Right lobe of liver (tissue), 6 donors: ENCODE measurements at regions not wholly inside any gene's neighbourhood (a gene's known extent, or its start where the extent isn't known, plus 50 kb on each side); places are given as distances from the start of the nearest gene placed in this dataset.

Source experiments
- ATAC-seq, 4 donors: fragments of 200-7000 bp; cut with Tn5 transposase; one replicate each; pipeline ENCODE4 v1.9.1; 2020; ENCODE audit warnings: mild to moderate bottlenecking in 4 of 4, moderate library complexity in 4 of 4
- DNase-seq, 3 donors: peaks; one replicate each; pipeline ENCODE4 v3.0.0-alpha.2; 2020
- H3K27ac ChIP-seq, 3 donors: fragments of 200-600 bp; one replicate each; pipeline ENCODE4 v1.8.0; 2022
- H3K27me3 ChIP-seq, 2 donors: fragments of 200-600 bp; one replicate each; pipeline ENCODE4 v1.8.0; 2022
- H3K36me3 ChIP-seq, 4 donors: fragments of 200-600 bp; sonication (generic) in 1 of 4; one replicate each; pipeline versions ENCODE4 v1.5.1 to v1.8.0; 2017 to 2022; ENCODE audit warnings: control low read depth in 1 of 4
- H3K4me1 ChIP-seq, 4 donors: fragments of 200-600 bp; sonication (generic) in 1 of 4; one replicate each; pipeline versions ENCODE4 v1.5.1 to v1.8.0; 2017 to 2022; ENCODE audit warnings: control low read depth in 1 of 4
- H3K4me3 ChIP-seq, 3 donors: fragments of 200-600 bp; one replicate each; pipeline ENCODE4 v1.8.0; 2022
- H3K9me3 ChIP-seq, 4 donors: fragments of 200-600 bp; sonication (generic) in 1 of 4; one replicate each; pipeline versions ENCODE4 v1.5.1 to v1.8.0; 2017 to 2022; ENCODE audit warnings: control low read depth in 1 of 4
- POLR2A ChIP-seq: fragments of 450-650 bp; IDR thresholded peaks from one replicate; pipeline ENCODE4 v1.6.1; 2017; ENCODE audit warnings: antibody characterized with exemption, mild to moderate bottlenecking
- WGBS: methylation state at CpG from one replicate; pipeline ENCODE4 v1.1.6; 2018; ENCODE audit warnings: low coverage, low lambda C conversion rate; ENCODE audit not compliant: insufficient coverage; ENCODE audit errors: missing lambda C conversion rate; 5-methylcytosine and 5-hydroxymethylcytosine counted together
- intact Hi-C, 2 donors: fragments of 100-400 bp; cut with DNase I; formaldehyde crosslinking; loops; one replicate each; pipeline versions ENCODE4 v1.11.2 to v1.14.1; 2022
- TF ChIP-seq, protein P1 (sequence below), 4 donors: fragments of 200-600 bp in 3 of 4; fragments of 450-650 bp in 1 of 4; IDR thresholded peaks; one replicate each; pipeline versions ENCODE4 v1.5.1 to v1.8.0; 2016 to 2022; ENCODE audit warnings: antibody characterized with exemption in 4 of 4, mild to moderate bottlenecking in 2 of 4
- donor health status: DM: no; HTN: yes; CAD: no.
- donor health status: DM: no; HTN: no; CAD: no.
- donor health status: DM: no; HTN: no; CAD: no.
- donor health status: DM: no; HTN: yes; CAD: no.
- donor health status: DM: no; HTN: yes; CAD: no.

DNA sequence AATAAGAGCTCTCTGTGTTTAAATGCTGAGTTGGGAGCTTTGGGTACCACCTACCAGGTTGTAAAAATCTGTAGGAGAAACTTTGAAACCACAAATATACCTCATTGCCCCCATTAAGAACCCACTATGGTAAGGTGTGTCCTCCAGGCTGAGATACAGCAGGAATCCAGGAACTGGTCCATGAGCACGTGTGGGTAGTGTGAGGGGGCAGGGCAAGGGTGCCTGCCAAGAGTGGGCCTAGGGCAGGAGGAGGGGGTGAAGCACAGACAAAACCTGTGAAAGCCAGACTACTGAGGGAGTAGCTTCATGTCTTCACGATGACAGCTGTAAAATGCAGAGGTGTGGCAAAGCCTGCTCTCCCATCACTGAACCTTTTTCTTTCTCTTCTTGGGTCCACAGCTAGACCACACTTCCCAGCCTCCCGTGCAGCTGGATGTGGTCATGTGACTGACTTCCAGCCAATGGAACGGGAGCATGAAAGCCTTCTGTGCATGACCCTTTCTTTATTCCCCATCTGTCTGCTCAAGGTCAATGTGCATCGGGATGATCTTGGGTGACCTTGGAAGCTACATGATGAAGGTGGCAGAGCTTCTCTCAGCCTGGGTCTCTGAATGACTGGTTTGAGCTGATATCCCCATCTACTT is 51.1 kb upstream of the POMGNT2 start:
- DNase-seq = no peak
- intact Hi-C loops = no loop called here

DNA sequence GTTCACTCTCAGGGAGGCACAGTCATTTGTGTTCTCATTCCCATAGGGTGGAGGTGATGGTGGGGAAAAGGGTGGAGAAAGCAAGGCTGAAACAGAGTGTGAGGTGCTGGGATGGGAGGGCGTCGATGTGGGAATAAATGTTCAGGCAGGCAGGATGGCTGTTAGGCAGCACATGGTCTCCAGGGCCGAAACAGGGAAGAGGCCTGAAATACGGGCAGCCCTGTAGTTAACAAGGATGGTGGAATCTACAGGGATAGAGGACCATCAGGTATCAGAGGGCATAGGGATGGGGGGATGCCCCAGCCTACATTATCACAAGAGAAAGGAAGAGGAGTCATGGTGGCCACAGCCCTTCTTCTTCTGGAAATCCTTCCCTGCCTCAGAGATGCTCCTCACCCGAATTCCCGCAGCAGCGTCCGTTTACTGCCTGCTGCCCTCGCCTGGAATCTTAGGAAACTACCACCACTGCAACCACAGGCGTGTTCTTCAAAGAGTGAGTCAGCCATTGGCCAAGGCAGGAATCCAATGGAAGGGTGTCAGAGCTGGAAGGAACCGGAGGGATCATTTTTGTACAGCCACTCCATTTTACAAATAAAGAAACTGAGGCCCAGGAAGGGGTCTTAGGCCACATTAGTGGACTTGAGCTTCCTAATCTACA is 49.7 kb upstream of the POMGNT2 start:
- intact Hi-C loops = no loop called here
- peak; percentile 92 to 96 (median 94) for ATAC-seq
- H3K9me3 ChIP-seq = no peaks in the 10 kb centered on the region
- no peaks in the 10 kb centered on the region for H3K27me3 ChIP-seq
- H3K36me3 ChIP-seq = no peaks in the 10 kb centered on the region
- peak in 2 of 3 donors; percentile 55 to 73 for DNase-seq
- TF ChIP-seq POLR2A = no peak
- TF ChIP-seq, protein P1, sequence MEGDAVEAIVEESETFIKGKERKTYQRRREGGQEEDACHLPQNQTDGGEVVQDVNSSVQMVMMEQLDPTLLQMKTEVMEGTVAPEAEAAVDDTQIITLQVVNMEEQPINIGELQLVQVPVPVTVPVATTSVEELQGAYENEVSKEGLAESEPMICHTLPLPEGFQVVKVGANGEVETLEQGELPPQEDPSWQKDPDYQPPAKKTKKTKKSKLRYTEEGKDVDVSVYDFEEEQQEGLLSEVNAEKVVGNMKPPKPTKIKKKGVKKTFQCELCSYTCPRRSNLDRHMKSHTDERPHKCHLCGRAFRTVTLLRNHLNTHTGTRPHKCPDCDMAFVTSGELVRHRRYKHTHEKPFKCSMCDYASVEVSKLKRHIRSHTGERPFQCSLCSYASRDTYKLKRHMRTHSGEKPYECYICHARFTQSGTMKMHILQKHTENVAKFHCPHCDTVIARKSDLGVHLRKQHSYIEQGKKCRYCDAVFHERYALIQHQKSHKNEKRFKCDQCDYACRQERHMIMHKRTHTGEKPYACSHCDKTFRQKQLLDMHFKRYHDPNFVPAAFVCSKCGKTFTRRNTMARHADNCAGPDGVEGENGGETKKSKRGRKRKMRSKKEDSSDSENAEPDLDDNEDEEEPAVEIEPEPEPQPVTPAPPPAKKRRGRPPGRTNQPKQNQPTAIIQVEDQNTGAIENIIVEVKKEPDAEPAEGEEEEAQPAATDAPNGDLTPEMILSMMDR (IDR thresholded peaks at IDR 0.05) = peak; percentile 56 to 65 (median 62)
- WGBS = 30% methylated on average over 8 of the region's 11 CpGs
- no peaks in the 10 kb centered on the region for H3K4me1 ChIP-seq
- no peak overlapping the region for H3K4me3 ChIP-seq
- no peak overlapping the region for H3K27ac ChIP-seq

More for the DNA sequence above, 51.1 kb upstream of the POMGNT2 start:
- WGBS = 77% methylated on average over 3 of the region's 5 CpGs
- H3K36me3 ChIP-seq = no peaks in the 10 kb centered on the region
- no peak overlapping the region for H3K4me3 ChIP-seq
- H3K4me1 ChIP-seq = peaks cover 0 to under 1% (median 0%) of the 10 kb centered on the region in 4 donors
- H3K27me3 ChIP-seq = no peaks in the 10 kb centered on the region
- no peaks in the 10 kb centered on the region for H3K9me3 ChIP-seq
- no peak for ATAC-seq
- H3K27ac ChIP-seq = no peak overlapping the region
- TF ChIP-seq, protein P1 (IDR thresholded peaks at IDR 0.05) = no peak
- TF ChIP-seq POLR2A = no peak
